GM21390 (cell line): ENCODE measurements at regions not wholly inside any gene's neighbourhood (a gene's known extent, or its start where the extent isn't known, plus 50 kb on each side); places are given as distances from the start of the nearest gene placed in this dataset.
"Not testable (repeated sequence)": the region's sequence is repeated elsewhere in the genome, so short reads cannot be mapped to it uniquely, and the experiment has no call there.

Experiments used
- ATAC-seq: cut with Tn5 transposase; IDR thresholded peaks from one replicate; pipeline ENCODE4 v1.9.1; 2021; ENCODE audit not compliant: unreplicated experiment

GRCh38 chr6:85110943-85111342 lies 338.9 kb upstream of the NT5E start:
- no peak for ATAC-seq

GRCh38 chr6:85107701-85108100 lies 342.2 kb upstream of the NT5E start:
- no peak for ATAC-seq

- no peak for ATAC-seq
These were observed 332.6 kb upstream of the TBX18 start for GRCh38 chr6:85096976-85097375.

GRCh38 chr6:85092226-85092625 lies 327.8 kb upstream of the TBX18 start:
- no peak for ATAC-seq

GRCh38 chr6:85089255-85089654 lies 324.9 kb upstream of the TBX18 start:
- ATAC-seq: no peak

- ATAC-seq: no peak
These were observed 321.5 kb upstream of the TBX18 start for GRCh38 chr6:85085875-85086274.

GRCh38 chr6:85081102-85081501 lies 316.7 kb upstream of the TBX18 start:
- no peak for ATAC-seq

GRCh38 chr6:85079761-85080160 lies 315.4 kb upstream of the TBX18 start:
- ATAC-seq: no peak

GRCh38 chr6:85078058-85078457 lies 313.7 kb upstream of the TBX18 start:
- ATAC-seq: no peak

- no peak for ATAC-seq
These were observed 312.7 kb upstream of the TBX18 start for GRCh38 chr6:85077098-85077497.

GRCh38 chr6:85071845-85072244 lies 307.4 kb upstream of the TBX18 start:
- not testable (repeated sequence) for ATAC-seq

- ATAC-seq: no peak
These were observed 305.2 kb upstream of the TBX18 start for GRCh38 chr6:85069577-85069976.

- ATAC-seq: no peak
These were observed 303.8 kb upstream of the TBX18 start for GRCh38 chr6:85068221-85068620.

- no peak for ATAC-seq
These were observed 301.9 kb upstream of the TBX18 start for GRCh38 chr6:85066266-85066665.

- ATAC-seq: no peak
These were observed 301.4 kb upstream of the TBX18 start for GRCh38 chr6:85065831-85066230.

- no peak for ATAC-seq
These were observed 299.2 kb upstream of the TBX18 start for GRCh38 chr6:85063611-85064010.

- ATAC-seq: no peak
These were observed 298.5 kb upstream of the TBX18 start for GRCh38 chr6:85062884-85063283.

- ATAC-seq: no peak
These were observed 294.4 kb upstream of the TBX18 start for GRCh38 chr6:85058806-85059205.

- no peak for ATAC-seq
These were observed 285.8 kb upstream of the TBX18 start for GRCh38 chr6:85050149-85050548.

GRCh38 chr6:85049282-85049681 lies 284.9 kb upstream of the TBX18 start:
- ATAC-seq: no peak

- ATAC-seq: no peak
These were observed 283.4 kb upstream of the TBX18 start for GRCh38 chr6:85047818-85048217.

- not testable (repeated sequence) for ATAC-seq
These were observed 281.4 kb upstream of the TBX18 start for GRCh38 chr6:85045767-85046166.

GRCh38 chr6:85044361-85044760 lies 280.0 kb upstream of the TBX18 start:
- no peak for ATAC-seq

GRCh38 chr6:85041376-85041775 lies 277.0 kb upstream of the TBX18 start:
- ATAC-seq: peak; percentile 71
